ENCODE measurements at regions not wholly inside any gene's neighbourhood (a gene's known extent, or its start where the extent isn't known, plus 50 kb on each side); places are given as distances from the start of the nearest gene placed in this dataset.

GRCh38 chr9:515665-516064 is 301.0 kb downstream of the DOCK8 start:
- no peak for DNase-seq (ENCODE audit: low read depth)

- DNase-seq (ENCODE audit: low read depth): no peak
These were observed 303.3 kb downstream of the DOCK8 start for GRCh38 chr9:517993-518392.

DNA sequence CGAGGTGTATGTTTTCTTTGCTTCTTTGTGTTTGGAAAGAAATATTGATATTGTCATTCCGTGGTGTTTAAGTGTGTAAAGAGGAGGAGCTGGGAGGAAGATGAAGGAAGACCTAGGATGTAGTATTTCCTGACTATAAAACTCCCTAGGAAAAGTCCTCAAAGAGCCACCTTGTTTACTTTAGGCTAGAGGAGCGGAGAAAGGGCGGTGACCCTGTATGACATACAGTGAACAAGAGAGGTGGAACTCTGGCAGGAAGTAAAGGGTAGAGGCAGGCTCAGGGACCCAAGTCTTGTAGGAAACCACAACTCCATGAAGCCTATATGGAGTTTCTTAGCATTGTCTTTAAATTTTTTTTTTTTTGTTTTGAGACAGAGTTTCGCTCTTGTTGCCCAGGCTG is 303.9 kb downstream of the DOCK8 start:
- DNase-seq (ENCODE audit: low read depth): no peak

GRCh38 chr9:519579-519978 is 304.9 kb downstream of the DOCK8 start:
- DNase-seq (ENCODE audit: low read depth): no peak

GRCh38 chr9:520302-520701 is 305.6 kb downstream of the DOCK8 start:
- no peak for DNase-seq (ENCODE audit: low read depth)

DNA sequence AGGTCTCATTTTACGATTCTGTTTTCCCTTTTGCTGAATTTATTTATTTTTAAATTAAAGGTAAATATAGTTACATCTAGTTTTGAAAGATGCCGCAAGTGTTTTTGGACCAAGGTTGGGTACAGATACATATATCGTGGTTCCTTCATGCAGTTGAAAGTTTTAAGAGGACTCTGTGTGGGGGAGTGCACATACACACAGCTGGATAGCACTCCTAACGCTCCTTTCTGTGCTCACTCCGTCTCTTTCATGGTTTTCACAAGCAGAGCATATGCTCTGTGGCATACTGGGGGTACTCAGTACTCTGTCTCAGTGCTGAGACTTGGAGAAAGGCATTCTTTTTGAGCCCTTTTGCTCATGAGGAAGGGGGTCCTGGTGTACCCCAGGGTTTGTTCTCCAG is 307.5 kb downstream of the DOCK8 start:
- no peak for DNase-seq (ENCODE audit: low read depth)

DNA sequence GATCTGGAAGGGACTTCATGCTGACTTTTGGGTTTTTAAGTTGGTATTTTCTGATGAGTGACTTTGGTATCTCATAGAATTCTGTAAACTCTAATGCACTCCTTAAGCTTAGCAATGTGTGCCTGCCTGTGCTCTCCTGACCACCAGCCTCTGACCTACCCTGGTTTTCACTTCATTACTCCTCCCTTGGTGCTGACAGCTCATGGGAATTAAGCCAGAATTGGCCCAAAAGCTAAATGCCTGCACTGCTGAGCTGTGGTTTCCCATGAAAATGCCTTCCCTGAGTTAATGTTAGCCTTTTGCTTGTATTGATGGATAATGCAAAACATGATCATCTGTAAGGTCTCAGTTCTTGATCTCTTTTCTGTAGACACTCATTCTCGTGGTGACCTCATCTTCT is 308.0 kb downstream of the DOCK8 start:
- DNase-seq (ENCODE audit: low read depth): no peak

DNA sequence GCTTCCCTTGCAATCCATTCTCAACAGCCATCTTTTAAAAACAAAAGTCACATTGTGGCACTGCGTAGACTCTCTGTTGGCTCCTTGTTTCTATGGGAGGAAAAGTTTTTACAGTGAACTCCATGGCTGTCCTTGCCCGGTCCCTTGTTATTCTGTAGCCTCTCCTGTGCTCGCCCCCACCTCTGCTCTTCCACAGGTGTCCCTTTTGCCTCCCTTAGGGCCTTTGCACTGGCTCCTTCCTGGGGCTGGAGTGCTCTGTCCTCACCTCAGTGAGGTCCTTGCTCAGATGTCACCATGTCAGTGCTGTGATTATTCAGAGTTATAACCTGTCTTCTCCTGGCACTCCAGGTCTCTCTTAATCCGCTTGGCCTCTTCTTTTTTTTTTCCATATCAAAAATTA is 308.8 kb downstream of the DOCK8 start:
- DNase-seq (ENCODE audit: low read depth): no peak

- no peak for DNase-seq (ENCODE audit: low read depth)
These were observed 309.3 kb downstream of the DOCK8 start for GRCh38 chr9:524008-524407.

GRCh38 chr9:526904-527591 is 312.4 kb downstream of the DOCK8 start:
- DNase-seq (ENCODE audit: low read depth): no peak

DNA sequence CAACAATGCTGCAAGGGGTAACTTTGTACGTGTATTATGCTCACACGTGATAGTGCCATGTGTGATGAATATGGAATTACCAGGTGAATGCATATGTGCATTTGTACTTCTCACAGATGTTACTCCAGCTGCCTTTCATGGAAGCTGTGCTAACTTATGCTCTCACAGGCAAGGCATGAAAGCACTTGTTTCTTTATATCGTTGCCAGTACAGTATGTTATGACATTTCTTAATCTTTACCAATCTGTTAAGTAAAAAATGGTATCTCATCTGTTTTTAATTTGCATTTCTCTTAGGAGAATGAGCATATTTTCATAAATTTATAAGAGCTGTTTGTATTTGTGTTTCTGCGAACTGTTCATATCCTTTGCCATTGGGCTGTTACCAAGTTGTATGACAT is 311.8 kb upstream of the DMRT1 start:
- DNase-seq (ENCODE audit: low read depth): no peak

GRCh38 chr9:530681-531080 is 310.8 kb upstream of the DMRT1 start:
- DNase-seq (ENCODE audit: low read depth): no peak

DNA sequence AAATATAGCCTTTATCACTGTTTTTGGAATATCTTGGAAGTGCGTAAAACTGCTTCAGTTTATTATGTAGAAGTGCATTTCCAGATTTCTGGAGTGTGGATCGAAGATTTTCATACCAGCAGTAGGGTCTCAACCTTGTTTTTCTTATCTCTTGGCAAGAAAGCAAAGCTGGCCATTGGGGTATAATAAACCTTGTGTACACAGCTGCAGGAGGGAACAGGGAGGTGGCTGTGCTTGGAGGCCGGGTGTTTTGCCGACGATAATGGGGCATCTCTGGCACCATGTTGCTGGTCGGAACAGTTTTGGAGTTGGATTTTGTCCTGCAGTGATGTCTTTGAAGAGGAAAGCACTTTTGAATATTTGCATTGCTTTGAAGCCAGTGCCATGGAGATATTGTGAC is 308.8 kb upstream of the DMRT1 start:
- DNase-seq (ENCODE audit: low read depth): no peak

DNA sequence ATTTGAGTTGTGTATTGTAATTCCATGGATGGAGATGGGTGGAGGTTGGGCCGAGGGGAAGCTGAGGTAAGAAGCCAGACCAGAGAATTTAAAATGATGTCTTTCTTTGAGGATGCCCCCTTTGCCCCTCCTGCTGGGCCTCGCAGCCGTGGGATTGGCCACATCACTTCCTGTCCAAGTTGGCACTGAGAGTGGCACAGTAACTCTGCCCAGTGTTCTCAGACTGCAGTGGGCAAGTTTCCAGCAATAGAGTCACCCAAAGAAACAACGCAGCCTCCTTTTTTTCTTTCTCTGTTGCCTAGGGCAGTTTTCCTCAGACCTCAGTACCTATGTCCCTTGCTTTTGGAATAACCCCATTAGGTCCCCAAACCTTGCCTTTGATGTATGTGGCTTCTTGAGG is 306.6 kb upstream of the DMRT1 start:
- DNase-seq (ENCODE audit: low read depth): no peak

DNA sequence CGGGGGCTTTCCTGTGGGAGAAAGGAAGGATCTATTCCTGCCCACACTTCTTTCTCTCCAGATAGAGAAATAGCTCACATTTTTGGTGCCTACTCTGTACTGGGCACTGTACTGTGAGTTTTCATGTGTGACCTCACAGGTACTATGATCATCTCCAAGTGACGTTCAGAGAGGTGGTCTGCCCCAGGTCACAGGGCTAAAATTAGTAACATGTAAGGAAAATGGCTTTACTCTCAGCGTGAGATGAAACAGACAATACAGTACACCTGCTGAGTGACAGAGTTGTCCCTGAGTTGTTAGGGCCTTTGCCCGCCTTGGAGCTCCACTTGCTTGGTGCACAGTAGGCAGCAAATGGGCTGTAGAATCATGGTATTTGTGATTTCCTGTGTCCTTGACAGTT is 306.1 kb upstream of the DMRT1 start:
- DNase-seq (ENCODE audit: low read depth): no peak

DNA sequence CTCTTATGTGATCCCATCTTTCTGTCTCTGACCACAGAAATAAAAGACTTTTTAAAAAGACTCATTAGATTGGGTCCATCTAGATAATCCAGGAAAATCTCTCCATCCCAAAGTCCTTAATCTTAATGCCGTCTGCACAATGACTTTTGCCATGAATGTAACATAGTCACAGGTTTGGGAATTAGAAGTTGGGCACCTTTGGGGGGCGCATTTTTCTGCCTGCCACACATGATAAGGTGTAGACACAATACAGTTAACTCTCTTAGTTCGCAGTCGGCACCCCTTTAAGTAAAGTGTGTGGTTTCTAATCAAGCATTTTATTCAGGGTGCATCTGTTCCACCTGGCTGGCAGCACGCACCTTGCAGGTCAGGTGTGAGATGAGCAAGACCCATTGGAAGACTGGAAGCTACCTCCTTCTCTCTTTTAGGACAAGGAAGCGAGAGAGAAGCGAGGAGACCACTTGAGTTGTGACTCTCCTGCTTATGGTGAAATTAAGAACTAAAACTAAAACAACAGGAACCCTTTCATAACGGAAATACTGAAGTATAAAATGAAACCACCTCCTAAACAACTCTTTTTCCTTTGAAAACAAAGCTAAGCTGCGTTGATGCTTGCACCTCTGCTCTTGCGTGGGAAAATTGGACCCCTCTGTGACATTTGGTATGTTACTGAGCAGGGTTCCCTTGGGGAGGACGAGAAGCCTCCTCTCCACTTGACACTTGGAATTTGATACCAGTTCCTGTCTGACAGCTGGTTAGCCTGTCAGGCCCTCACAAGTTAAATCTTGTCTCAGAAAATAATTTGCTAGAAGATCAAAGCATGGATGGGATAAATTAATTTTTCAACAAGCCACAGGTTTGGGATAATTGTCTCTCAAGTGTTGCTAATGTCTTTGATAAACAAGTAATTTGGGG is 304.6 kb upstream of the DMRT1 start:
- DNase-seq (ENCODE audit: low read depth): no peak

DNA sequence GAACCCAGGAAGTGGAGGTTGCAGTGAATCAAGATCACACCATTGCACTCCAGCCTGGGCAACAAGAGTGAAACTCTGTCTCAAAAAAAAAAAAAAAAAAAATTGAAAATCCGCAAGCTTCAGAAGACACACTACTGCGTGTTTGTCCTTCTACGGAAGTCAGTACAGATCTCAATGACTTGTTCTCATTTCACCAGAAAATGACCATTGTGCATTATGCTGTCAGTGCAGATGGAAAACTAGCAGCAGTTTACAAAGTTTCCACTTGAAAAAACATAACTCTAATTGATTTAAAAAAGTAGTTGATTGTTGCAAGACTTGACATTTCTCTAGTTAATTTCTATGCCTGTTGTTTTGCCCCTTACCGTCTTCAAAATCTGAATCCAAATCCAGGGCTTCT is 298.0 kb upstream of the DMRT1 start:
- no peak for DNase-seq (ENCODE audit: low read depth)

- no peak for DNase-seq (ENCODE audit: low read depth)
These were observed 296.0 kb upstream of the DMRT1 start for GRCh38 chr9:545480-545879.

GRCh38 chr9:546235-546634 is 295.3 kb upstream of the DMRT1 start:
- DNase-seq (ENCODE audit: low read depth): no peak

DNA sequence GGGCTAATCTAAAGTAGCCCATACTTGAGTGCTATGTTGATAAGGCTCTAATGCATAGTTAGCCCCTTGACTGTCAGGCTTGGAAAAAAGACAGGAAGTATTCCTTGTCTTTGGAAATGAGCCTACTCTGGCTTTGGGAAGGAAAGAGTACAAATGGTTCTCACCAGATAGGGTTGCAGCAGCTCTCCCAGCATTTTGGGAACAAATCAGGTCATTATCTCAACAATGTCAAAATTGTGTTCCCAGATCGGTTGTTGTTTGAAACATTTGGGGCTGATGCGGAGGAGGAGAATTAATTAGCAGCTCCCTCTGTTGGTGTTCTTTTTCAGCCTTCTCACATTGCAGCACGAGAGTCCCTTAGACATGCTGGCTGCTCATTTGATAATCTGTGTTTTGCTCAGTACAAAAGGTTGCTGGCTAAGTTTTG is 294.7 kb upstream of the DMRT1 start:
- no peak for DNase-seq (ENCODE audit: low read depth)

DNA sequence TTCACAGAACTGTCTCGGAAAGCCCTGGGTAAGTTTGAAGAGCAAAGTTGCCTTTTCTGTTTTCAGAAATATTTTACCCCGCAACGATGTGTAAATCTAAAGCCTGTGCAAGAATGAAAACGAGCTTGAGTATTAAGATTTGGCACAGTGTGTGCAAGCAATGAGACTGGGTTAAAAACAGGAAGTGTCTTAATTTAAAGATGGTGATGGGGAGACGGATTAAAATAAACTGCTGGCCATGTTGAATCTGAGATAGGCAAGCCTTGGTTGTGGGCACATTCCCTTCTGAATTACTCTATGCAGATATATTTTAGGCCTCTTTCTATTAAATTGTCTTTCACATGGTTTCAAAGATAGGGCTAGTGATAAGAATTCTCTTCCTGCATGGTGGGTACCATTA is 294.2 kb upstream of the DMRT1 start:
- DNase-seq (ENCODE audit: low read depth): no peak

GRCh38 chr9:549455-549997 is 292.0 kb upstream of the DMRT1 start:
- no peak for DNase-seq (ENCODE audit: low read depth)

DNA sequence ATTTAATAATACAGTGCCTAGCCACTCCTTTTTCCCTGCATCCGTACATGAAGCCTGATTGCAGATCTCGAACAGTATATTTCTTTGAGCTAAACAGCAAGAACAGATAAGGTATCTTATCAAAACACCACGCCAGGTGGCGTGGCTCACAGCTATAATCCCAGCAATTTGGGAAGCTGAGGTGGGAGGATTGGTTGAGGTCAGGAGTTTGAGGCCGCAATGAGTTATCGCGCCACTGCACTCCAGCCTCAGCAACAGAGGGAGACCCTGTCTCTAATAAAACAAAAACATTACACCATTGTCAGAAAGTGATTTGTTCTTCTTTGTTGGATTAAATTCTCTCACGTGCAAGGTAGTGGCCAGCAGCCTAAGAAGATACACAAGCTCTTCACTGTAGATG is 291.2 kb upstream of the DMRT1 start:
- DNase-seq (ENCODE audit: low read depth): no peak
